ENCODE measurements at regions not wholly inside any gene's neighbourhood (a gene's known extent, or its start where the extent isn't known, plus 50 kb on each side); places are given as distances from the start of the nearest gene placed in this dataset.
"Not testable (repeated sequence)": the region's sequence is repeated elsewhere in the genome, so short reads cannot be mapped to it uniquely, and the experiment has no call there.

GRCh38 chr6:144416773-144417172 is 131.6 kb downstream of the UTRN start:
- TF ChIP-seq CTCF (IDR thresholded peaks at IDR 0.05; ENCODE audit: low read depth, low read length), result no peak
- no peak overlapping the region for H3K4me3 ChIP-seq (ENCODE audit: low read depth, low read length)

GRCh38 chr6:144417681-144418080 is 132.5 kb downstream of the UTRN start:
- H3K4me3 ChIP-seq (ENCODE audit: low read depth, low read length), result no peak overlapping the region
- TF ChIP-seq CTCF (IDR thresholded peaks at IDR 0.05; ENCODE audit: low read depth, low read length), result no peak

- no peak for TF ChIP-seq CTCF (IDR thresholded peaks at IDR 0.05; ENCODE audit: low read depth, low read length)
- H3K4me3 ChIP-seq (ENCODE audit: low read depth, low read length), result no peak overlapping the region
Measured at GRCh38 chr6:144418959-144419545, 133.9 kb downstream of the UTRN start.

DNA sequence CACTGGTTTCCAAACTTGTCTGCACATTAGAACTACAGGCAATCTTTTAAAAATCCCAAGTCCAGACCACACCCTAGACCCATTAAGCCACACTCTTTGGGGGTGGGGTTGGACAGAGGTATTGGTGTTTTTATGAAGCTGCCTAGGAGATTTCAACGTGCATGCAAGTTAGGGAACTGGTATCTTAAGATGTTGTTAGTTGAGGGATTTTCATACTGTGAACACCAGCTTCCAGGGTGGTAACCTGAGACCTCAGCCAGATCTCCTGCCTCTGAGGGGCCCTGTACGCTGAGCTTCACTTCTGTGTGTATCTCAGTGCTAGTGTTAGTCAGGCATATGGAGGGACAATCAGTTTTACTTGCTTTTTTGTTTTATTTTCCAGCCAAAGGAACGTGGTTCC is 138.0 kb downstream of the UTRN start:
- H3K4me3 ChIP-seq (ENCODE audit: low read depth, low read length), result no peak overlapping the region
- TF ChIP-seq CTCF (IDR thresholded peaks at IDR 0.05; ENCODE audit: low read depth, low read length), result no peak

GRCh38 chr6:144429753-144430152 is 144.6 kb downstream of the UTRN start:
- no peak overlapping the region for H3K4me3 ChIP-seq (ENCODE audit: low read depth, low read length)
- no peak for TF ChIP-seq CTCF (IDR thresholded peaks at IDR 0.05; ENCODE audit: low read depth, low read length)

- H3K4me3 ChIP-seq (ENCODE audit: low read depth, low read length), result not testable (repeated sequence)
Measured at GRCh38 chr6:144433446-144433845, 148.3 kb downstream of the UTRN start.

- TF ChIP-seq CTCF (IDR thresholded peaks at IDR 0.05; ENCODE audit: low read depth, low read length), result no peak
- no peak overlapping the region for H3K4me3 ChIP-seq (ENCODE audit: low read depth, low read length)
Measured at GRCh38 chr6:144434308-144434990, 149.3 kb downstream of the UTRN start.

Data from WI38 (cell line).